Erythroblast (primary cell): ENCODE measurements at regions not wholly inside any gene's neighbourhood (a gene's known extent, or its start where the extent isn't known, plus 50 kb on each side); places are given as distances from the start of the nearest gene placed in this dataset.
"Not testable (repeated sequence)": the region's sequence is repeated elsewhere in the genome, so short reads cannot be mapped to it uniquely, and the experiment has no call there.

Experiments used
- DNase-seq, 2 experiments: peaks; one replicate each; lab custom pipeline; 2025; lab: John Stamatoyannopoulos, UW
- GATA1 ChIP-seq: IDR thresholded peaks from 2 replicates; pipeline ENCODE4 v1.6.1; 2011; ENCODE audit warnings: low read depth, mild to moderate bottlenecking, control low read depth, low read length, moderate library complexity
- POLR2A ChIP-seq: IDR thresholded peaks from 2 replicates; pipeline ENCODE4 v1.6.1; 2011; ENCODE audit warnings: mild to moderate bottlenecking, low read length

DNA sequence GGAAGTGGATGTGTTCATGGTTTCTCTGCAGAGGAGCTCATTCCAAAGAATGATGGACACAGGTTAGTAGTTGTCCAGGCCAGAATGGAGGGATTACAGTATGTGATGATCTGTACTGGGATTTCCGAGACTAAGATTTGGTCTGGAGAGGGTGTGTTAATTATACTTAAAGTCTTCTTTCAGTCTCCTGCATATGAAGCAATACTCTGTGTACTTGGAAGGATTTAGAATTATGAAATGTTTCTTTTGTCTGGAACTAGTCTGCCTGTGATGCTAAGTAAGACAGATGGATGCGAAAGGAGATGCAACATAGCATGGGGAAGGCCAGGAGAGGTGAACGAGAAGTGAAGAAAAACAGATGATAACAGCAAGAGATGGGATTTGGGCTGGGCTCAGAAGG is 305.1 kb upstream of the LYZL1 start:
- no peak for TF ChIP-seq GATA1
- no peak for TF ChIP-seq POLR2A
- no peak for DNase-seq

DNA sequence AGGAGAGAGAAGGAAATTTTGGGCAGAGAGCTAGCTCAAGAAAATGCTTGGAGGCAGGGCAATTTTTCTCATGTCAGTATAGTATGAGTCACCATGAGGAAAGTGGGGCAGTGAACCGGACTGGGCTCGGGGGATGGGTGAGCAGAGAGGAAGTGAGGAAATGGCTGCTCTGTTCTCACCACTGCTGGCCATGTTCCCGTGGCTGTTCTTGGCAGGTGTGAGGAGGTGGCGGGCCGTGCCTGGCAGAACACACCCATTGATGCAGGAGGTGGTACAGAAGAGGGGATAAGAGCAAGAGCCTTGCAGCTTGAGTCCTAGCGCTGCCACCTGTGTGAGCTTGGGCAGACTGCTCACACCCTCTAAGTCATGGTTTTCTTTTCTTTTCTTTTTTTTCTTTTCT is 304.4 kb upstream of the LYZL1 start:
- TF ChIP-seq POLR2A (no peak), GATA1 (no peak)
- peak in 1 of 2 experiments; percentile 32 for DNase-seq

DNA sequence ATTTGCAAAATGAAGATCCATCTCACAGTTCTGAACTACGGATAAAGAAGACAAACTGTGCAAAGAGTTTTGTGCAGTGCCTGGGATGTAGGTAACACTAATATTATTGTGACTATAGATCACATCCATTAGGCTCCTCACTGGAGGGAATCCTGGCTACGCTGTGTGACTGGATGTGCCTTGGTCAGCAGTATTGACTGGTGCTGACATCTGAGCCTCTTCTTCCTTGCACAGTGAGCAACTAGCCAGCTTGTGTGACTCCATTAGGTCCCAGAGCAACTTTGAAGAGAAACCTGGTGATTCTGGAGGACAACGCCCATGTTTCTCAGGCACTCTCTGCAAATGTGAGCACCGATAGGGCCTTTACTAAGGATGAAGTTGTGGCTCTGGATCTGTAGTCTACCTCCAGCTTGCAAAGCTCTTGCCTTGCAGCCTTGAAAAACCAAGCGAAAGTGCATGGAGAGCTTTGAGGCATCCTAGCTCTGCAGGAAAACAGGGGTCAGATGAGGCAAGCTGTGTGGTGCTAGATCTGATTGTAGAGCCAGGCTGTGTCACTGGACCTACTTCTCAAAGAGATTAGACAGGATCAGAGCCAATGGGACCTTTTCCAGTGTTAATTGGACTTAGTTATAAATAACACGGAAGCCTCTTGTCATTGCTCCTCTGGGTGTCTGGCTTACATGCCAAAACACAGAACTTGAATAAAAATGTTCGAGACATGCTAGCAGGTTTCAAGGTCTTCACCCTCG is 303.6 kb upstream of the LYZL1 start:
- TF ChIP-seq GATA1: no peak
- no peak for TF ChIP-seq POLR2A

DNA sequence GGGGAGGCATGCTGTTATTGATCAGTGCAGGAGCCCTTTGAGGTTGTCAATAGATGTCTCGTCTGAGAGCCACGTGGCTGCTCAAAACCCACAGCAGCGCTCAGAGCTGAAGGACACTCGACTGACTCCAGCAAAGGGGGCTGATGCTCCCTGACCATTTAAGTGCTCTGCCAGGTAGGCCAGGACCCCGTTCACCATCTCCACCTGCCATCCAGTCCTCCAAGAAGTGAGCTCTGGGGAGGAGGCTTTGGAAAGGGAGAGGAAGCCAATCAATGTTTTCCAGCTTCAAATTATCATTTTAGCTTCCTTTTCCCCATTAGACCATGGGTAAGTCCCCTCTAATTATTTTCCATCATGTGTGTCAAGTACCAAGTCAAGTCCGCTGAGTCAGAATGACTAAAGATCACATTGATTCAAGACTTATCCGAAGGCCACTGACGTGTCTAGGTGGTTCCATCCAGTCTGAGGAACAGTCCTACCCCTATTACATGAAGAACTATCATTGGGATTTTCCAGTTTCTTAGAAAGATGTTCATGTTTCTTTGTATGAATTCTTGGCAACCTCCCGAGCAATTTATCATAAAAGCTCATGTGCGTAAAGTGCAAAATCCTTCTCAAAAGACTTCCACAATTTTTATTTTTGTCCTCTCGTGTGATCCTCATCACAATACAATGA is 302.6 kb upstream of the LYZL1 start:
- TF ChIP-seq GATA1 (no peak), POLR2A (no peak)
- DNase-seq: peak in 1 of 2 experiments; percentile 51

More for the DNA sequence above, 303.6 kb upstream of the LYZL1 start:
- DNase-seq: peak in 1 of 2 experiments; percentile 18

DNA sequence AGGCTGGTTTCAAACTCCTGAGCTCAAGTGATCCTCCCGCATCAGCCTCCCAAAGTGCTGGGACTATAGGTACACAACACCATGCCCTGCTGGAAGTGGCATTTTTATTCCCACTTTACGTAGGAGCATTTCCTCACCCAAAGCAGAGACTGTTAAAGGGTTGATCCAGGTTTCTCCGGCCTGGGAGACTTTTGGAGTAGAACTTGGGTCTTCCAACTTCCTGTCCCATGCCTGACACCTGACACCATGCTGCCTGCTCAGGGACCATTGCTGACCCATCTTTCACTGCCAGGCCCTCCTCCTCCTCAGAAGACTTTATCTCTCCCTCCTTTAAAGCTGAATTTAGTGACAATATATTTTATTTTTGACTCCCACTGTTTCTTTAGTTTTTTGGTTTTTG is 302.0 kb upstream of the LYZL1 start:
- DNase-seq: no peak
- no peak for TF ChIP-seq POLR2A
- no peak for TF ChIP-seq GATA1

DNA sequence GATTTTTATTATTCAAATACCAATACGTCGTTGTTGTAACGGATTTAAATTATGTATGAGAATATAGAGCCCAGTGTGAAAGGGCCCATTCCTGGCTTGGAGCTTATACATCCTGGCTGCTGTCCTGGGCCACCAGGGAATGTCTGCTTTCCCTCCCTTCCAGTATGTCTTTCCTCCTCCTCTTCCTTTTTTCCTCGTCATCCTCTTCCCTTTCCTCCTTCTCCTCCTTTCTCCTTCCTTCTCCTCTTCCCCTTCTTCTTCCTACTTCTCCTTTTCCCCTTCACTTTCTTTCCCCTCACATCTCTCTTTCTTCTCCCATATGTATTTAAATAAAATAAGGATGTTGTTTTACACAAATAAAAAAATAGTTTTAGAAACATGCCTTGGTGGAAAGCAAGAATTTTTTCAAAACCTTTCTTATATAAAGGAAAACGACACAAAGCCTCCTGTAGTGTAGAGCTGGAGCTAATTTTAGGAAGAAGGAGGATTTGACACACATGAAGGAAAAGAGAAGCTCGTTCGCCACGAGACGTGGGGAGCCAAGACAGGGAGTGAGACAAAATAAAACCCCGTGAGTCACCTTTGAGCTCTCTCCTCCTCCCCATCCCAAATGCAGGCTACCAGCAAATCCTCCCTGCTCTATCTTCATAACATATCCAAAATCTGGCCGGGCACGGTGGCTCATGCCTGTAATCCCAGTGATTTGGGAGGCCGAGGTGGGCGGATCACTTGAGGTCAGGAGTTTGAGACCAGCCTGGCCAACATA is 301.1 kb upstream of the LYZL1 start:
- TF ChIP-seq GATA1: no peak
- TF ChIP-seq POLR2A: no peak
- DNase-seq: no peak

DNA sequence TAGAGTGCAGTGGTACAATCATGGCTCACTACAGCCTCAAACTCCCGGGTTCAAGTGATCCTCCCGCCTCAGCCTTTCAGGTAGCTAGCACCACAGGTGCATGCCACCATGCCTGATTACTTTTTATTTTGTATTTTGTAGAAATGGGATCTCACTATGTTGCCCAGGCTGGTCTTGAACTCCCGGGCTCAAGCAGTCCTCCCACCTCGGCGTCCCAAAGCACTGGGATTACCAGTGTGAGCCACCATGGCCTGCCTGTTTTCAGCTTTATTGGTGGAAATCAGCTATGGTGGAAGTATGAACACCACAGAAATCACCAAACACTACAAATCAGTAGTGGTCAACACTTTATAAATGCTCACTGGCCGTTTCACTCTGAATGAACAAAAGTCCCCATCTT is 299.9 kb upstream of the LYZL1 start:
- no peak for DNase-seq
- TF ChIP-seq POLR2A (no peak), GATA1 (no peak)

DNA sequence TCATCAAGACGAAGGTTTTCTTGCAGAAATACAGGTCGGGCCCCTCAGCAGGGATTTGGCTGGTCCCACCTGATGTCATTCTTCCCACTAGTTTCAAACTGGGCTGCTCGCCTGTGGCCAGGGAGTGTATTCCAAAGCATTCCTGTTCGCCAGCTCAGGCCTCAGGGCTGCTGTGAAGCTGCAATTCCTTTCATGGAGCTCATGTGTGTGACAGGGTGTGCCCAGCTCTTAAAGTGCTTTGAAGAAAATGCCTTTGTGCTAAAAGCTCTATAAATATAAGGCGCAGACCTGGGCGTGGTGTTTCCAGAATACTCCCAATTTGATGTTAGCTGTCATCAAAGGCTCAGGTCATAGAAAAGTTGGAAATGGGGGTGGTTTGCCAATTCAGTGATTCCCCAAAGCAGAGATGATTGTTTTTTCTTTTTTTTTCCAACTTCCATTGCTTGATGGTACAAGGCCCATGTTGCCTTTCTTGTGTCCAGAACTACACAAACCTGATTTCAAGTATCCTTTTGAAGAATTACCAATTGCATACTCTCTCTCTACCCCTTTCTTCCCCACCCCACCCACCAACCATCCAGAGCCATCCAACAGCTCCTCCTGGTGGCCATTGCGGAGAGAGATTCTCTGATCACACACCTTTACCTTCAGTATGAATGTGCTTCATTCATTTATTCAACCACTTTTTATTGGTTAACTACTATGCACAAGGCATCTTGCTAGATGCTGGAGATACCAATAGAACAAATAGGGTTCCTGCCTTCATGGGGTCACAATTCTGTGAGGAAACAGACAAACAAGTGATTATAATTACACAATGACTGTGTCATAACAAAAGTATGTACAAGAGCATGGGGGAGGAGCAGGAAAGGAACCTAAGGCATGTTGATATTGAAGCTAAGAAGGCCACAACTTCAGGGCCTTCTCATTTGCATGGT is 297.3 kb upstream of the LYZL1 start:
- no peak for TF ChIP-seq POLR2A
- no peak for TF ChIP-seq GATA1
- DNase-seq: peak; percentile 14 to 56

DNA sequence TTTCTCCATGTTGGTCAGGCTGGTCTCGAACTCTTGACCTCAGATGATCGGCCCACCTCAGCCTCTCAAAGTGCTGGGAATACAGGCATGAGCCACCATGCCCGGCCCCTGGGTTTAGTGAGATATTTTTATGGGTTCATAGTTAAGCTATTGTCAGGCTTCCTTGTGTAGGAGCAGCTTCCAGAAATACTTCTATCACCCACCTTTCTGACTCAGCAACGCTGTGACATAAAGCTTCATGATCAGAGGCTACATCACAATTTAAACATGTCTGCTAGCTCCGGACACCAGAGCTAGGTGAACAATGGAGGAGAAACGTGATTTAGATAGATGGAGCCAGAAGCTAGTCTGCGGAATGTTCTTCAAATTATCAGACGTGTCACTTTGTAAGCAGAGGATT is 295.8 kb upstream of the LYZL1 start:
- TF ChIP-seq POLR2A (no peak), GATA1 (no peak)
- DNase-seq: no peak

DNA sequence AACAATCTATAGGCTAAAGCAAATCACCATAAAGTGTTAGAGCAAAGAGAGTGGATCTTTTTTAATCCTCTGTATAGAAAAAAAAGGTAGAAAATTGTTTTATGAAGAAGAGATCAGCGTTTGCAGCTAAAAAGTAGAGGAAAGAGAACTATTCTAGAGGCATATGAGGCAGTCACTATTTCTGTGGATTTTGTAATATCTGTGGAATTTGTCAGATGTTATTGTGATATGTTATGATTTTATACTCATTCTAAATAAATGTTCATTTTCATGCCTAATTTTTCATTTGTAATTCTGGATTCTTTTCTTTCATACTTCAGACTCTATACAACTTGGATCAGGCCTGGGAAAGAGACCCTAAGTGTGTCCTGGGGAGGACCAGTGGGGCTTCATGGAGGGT is 295.0 kb upstream of the LYZL1 start:
- DNase-seq: no peak
- TF ChIP-seq POLR2A (no peak), GATA1 (no peak)

DNA sequence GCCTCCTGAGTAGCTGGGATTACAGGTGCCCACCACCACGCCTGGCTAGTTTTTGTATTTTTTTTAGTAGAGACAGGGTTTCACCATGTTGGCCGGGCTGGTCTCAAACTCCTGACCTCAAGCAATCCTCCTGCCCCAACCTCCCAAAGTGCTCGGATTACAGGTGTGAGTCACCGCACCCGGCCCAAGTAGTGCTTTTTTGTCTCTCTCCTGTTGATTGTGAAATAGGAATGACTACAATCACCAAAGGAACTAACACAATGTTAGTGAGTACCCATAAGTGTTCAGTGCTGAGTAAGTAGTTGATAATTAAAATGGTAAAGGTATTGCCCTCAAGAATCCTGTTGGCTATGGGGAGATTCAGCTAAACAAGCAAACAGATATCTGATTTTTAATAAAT is 294.1 kb upstream of the LYZL1 start:
- DNase-seq: not testable (repeated sequence)

DNA sequence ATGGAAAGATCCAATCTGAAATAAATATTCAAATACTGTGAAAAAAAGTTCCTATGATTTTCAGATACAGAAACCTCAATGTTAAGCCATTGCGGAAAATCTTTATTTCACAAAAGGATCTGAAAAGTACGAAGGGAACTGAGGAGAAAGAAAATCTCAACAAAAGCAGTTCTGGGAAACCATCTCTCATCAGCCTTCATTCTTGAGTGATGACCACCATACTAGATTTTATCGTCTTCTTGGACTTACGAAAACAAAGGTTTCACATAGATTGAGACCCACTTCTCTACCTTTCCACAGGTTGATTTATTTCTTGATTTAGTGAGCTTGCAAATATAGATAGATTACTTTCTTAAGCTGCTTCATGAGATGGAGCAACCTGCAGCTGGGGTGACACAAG is 293.4 kb upstream of the LYZL1 start:
- no peak for TF ChIP-seq POLR2A
- no peak for TF ChIP-seq GATA1
- no peak for DNase-seq

DNA sequence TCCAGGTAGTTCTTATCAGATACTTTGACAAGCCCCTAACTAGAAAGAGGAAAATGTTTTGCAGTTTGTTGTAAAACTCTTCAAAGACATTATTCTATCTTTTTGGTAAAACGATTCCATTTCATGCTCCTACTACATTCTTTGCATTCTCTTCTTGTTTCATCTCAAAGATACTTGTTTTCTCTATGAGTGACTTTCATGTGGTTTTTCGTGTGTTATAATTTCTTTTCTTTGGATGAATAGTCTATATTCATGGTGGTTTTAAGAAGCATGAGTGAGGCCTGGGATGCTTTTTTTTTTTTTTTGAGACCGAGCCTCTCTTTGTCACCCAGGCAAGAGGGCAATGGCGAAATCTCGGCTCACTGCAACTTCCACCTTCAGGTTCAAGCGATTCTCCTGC is 292.5 kb upstream of the LYZL1 start:
- TF ChIP-seq GATA1 (no peak), POLR2A (no peak)
- DNase-seq: no peak
